ENCODE measurements at regions not wholly inside any gene's neighbourhood (a gene's known extent, or its start where the extent isn't known, plus 50 kb on each side); places are given as distances from the start of the nearest gene placed in this dataset.
A peak's percentile ranks its signal among the peaks of the same experiment; 100 is the strongest.
"Not testable (repeated sequence)": the region's sequence is repeated elsewhere in the genome, so short reads cannot be mapped to it uniquely, and the experiment has no call there.

GRCh38 chr2:53148221-53148620, 619.4 kb upstream of the CHAC2 start:
- DNase-seq (no peak), ATAC-seq (no peak)
- Histone ChIP-seq H3K27me3 (ENCODE audit: control insufficient read depth, insufficient read depth) (no peaks in the 10 kb centered on the region), H3K4me1 (ENCODE audit: control insufficient read depth, insufficient read depth, low read length) (no peaks in the 10 kb centered on the region), H3K27ac (ENCODE audit: low read length) (no peak overlapping the region), H3K9me3 (ENCODE audit: control insufficient read depth, low read length) (no peaks in the 10 kb centered on the region), H3K4me3 (ENCODE audit: low read length) (no peak overlapping the region)
- intact Hi-C loops (cut with DNase I), result no loop called here
- WGBS, result 33% methylated on average over 3 of the region's 3 CpGs

DNA sequence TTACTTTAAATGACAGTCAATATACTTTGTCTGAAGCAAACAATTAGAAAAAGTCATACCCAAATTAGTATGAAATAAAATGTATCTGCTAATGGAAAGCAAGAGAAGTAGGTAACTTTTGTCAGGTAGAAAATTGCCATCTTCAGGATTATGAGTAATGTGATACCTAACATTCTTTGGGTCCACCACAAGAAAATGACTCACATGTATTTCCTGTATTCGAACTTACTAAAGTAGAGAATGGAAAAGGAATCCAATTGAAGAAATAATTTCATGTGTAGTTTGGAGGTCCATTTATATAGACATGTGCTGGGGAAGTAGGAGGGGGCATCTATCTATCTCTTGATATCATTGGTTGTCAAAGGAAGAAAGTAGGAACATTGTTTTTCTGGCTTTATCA, 636.2 kb upstream of the CHAC2 start:
- Histone ChIP-seq H3K27me3 (ENCODE audit: control insufficient read depth, insufficient read depth) (no peaks in the 10 kb centered on the region), H3K4me3 (ENCODE audit: low read length) (no peak overlapping the region), H3K27ac (ENCODE audit: low read length) (no peak overlapping the region), H3K4me1 (ENCODE audit: control insufficient read depth, insufficient read depth, low read length) (no peaks in the 10 kb centered on the region), H3K9me3 (ENCODE audit: control insufficient read depth, low read length) (no peaks in the 10 kb centered on the region)
- intact Hi-C loops (cut with DNase I), result no loop called here
- WGBS, result 78% methylated on average over 1 of the region's 1 CpG
- DNase-seq (no peak), ATAC-seq (no peak)

DNA sequence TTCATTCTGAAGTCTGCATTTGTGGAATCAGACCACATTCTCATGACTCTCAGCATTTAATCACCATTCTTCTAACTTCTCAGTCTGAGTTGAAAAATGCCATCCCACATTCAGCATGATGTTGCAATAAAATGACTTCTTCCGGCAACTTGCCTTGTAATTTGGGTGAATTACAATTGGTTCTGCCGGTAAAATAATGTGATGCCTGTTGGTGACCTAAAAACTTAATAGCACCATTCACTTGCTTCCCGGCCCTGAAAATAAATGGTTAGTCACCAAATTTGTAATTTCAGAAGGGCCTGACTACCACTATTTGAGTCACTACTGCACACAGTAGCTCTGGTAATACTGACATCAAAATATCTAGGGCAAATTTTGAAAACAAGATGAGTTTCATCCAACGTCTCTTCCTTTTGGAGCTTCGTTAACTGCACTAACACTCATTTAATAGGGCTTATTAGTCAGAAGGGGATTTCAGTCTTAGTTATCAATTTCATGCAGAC, 637.1 kb upstream of the CHAC2 start:
- peak; percentile 33 to 76 for ATAC-seq
- Histone ChIP-seq H3K27me3 (ENCODE audit: control insufficient read depth, insufficient read depth) (no peaks in the 10 kb centered on the region), H3K4me1 (ENCODE audit: control insufficient read depth, insufficient read depth, low read length) (no peaks in the 10 kb centered on the region), H3K9me3 (ENCODE audit: control insufficient read depth, low read length) (no peaks in the 10 kb centered on the region), H3K4me3 (ENCODE audit: low read length) (no peak overlapping the region), H3K27ac (ENCODE audit: low read length) (no peak overlapping the region)
- 74% methylated on average over 5 of the region's 5 CpGs for WGBS
- intact Hi-C loops (cut with DNase I), result no loop called here
- DNase-seq, result no peak

DNA sequence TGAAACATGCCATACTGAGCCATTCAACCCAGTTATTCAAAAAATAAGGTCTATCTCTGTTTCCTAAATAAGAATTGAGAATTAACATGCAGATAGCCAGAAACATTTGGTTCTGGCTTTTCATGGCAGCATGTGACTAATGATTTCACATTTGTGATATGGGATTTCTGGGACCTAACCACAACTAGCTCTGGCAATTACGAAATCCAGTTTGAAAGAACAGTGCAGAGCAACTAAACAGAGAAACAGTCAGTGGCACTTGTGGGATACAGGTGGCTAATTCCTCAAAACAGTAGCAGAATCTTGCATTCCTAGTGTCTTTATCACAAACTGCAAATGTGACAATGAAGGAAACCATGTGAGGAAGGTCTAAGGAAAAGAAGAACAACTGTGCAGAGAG, 637.8 kb upstream of the CHAC2 start:
- DNase-seq (no peak), ATAC-seq (peak; percentile 70 to 74)
- Histone ChIP-seq H3K27ac (ENCODE audit: low read length) (no peak overlapping the region), H3K27me3 (ENCODE audit: control insufficient read depth, insufficient read depth) (no peaks in the 10 kb centered on the region), H3K9me3 (ENCODE audit: control insufficient read depth, low read length) (no peaks in the 10 kb centered on the region), H3K4me1 (ENCODE audit: control insufficient read depth, insufficient read depth, low read length) (no peaks in the 10 kb centered on the region), H3K4me3 (ENCODE audit: low read length) (no peak overlapping the region)
- intact Hi-C loops (cut with DNase I), result no loop called here
- WGBS, result 69% methylated on average over 1 of the region's 1 CpG

DNA sequence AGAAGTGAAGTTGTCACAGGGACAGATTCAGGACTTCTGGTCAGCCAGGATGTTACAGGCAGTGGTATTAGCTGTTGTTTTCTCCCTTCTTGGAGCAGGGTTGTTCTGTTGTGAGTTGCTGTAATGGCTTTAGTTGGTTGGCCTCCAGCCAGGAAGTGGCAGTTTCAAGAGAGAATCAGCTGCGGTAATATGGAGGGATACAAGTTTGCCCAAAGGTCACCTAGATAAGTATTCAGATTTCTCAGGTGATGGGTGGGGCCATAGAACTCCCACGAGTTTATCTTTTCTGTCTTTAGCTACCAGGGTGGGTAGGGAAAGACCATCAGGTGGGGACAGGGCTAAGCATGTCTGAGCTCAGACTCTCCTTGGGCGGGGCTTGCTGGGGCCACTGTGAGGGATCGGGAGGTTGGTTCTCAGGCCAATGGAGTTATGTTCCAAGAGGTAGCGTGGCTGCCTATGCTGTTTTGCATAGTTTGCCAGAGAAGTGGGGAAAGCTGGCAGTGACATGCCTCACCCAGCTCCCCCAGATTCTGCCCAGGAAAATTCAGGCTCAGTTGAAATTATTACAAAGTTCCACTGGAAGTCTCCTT, 640.4 kb upstream of the CHAC2 start:
- no peak for DNase-seq
- no peaks in the 10 kb centered on the region for H3K27me3 ChIP-seq (ENCODE audit: control insufficient read depth, insufficient read depth)
- H3K4me1 ChIP-seq (ENCODE audit: control insufficient read depth, insufficient read depth, low read length), result no peaks in the 10 kb centered on the region
- ATAC-seq, result no peak
- H3K4me3 ChIP-seq (ENCODE audit: low read length), result no peak overlapping the region
- WGBS, result 72% methylated on average over 5 of the region's 5 CpGs
- no peak overlapping the region for H3K27ac ChIP-seq (ENCODE audit: low read length)
- H3K9me3 ChIP-seq (ENCODE audit: control insufficient read depth, low read length), result no peaks in the 10 kb centered on the region
- intact Hi-C loops (cut with DNase I), result no loop called here

DNA sequence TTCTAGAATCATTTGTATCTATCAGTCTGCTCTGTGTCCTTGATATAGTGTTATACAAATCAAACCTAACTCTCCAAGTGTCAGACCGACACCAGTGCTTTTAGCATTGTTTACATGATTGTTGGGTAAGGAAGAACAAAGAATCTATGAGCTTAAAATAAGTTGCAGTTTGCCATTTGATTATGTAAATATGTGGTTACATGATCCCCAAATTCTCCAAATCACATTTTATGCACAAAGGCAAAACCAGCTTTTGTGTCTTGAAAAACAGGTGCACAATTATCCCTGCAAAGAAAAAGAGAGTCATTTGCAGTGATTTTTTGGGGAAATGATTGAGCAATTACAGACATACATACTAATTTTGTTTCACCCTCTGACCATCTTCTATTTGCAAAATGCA, 652.6 kb upstream of the CHAC2 start:
- Histone ChIP-seq H3K4me3 (ENCODE audit: low read length) (no peak overlapping the region), H3K9me3 (ENCODE audit: control insufficient read depth, low read length) (no peaks in the 10 kb centered on the region), H3K27ac (ENCODE audit: low read length) (no peak overlapping the region), H3K4me1 (ENCODE audit: control insufficient read depth, insufficient read depth, low read length) (no peaks in the 10 kb centered on the region), H3K27me3 (ENCODE audit: control insufficient read depth, insufficient read depth) (no peaks in the 10 kb centered on the region)
- intact Hi-C loops (cut with DNase I), result no loop called here
- DNase-seq (no peak), ATAC-seq (no peak)
- WGBS, result 73% methylated on average over 1 of the region's 1 CpG

GRCh38 chr2:53114582-53114981, 653.0 kb upstream of the CHAC2 start:
- no peak overlapping the region for H3K27ac ChIP-seq (ENCODE audit: low read length)
- H3K9me3 ChIP-seq (ENCODE audit: control insufficient read depth, low read length), result no peaks in the 10 kb centered on the region
- H3K4me3 ChIP-seq (ENCODE audit: low read length), result no peak overlapping the region
- ATAC-seq, result no peak
- WGBS, result 84% methylated on average over 2 of the region's 2 CpGs
- no peak for DNase-seq
- H3K27me3 ChIP-seq (ENCODE audit: control insufficient read depth, insufficient read depth), result no peaks in the 10 kb centered on the region
- no peaks in the 10 kb centered on the region for H3K4me1 ChIP-seq (ENCODE audit: control insufficient read depth, insufficient read depth, low read length)
- intact Hi-C loops (cut with DNase I), result no loop called here

- H3K4me3 ChIP-seq (ENCODE audit: low read length); H3K27ac ChIP-seq (ENCODE audit: low read length); H3K27me3 ChIP-seq (ENCODE audit: control insufficient read depth, insufficient read depth); H3K4me1 ChIP-seq (ENCODE audit: control insufficient read depth, insufficient read depth, low read length); DNase-seq; H3K9me3 ChIP-seq (ENCODE audit: control insufficient read depth, low read length); intact Hi-C loops (cut with DNase I); ATAC-seq: not testable (repeated sequence)
- WGBS, result 71% methylated on average over 9 of the region's 9 CpGs
These were observed 655.2 kb upstream of the CHAC2 start for GRCh38 chr2:53112408-53112807.

DNA sequence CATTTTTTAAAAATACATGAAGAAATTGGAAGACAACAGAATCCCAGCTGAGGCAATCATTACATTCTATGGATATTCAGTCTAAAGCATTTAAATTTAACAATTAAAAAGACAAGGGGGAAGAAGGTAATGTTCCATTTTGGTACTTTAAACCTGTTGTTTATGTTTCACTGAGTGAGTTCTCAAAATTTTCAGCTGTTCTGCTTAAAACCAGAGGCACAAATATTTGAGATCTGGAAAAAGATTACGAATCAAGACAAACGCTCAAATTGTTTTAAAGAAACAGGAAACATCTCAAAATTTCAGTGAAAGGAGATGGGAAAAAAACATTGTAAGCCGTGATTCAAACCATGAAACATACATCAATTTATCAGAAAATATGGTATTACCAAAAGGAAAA, 656.2 kb upstream of the CHAC2 start:
- no peak for ATAC-seq
- H3K27ac ChIP-seq (ENCODE audit: low read length), result no peak overlapping the region
- H3K9me3 ChIP-seq (ENCODE audit: control insufficient read depth, low read length), result no peaks in the 10 kb centered on the region
- no peaks in the 10 kb centered on the region for H3K27me3 ChIP-seq (ENCODE audit: control insufficient read depth, insufficient read depth)
- no peak for DNase-seq
- WGBS, result 61% methylated on average over 3 of the region's 3 CpGs
- H3K4me1 ChIP-seq (ENCODE audit: control insufficient read depth, insufficient read depth, low read length), result no peaks in the 10 kb centered on the region
- no peak overlapping the region for H3K4me3 ChIP-seq (ENCODE audit: low read length)
- intact Hi-C loops (cut with DNase I), result no loop called here

DNA sequence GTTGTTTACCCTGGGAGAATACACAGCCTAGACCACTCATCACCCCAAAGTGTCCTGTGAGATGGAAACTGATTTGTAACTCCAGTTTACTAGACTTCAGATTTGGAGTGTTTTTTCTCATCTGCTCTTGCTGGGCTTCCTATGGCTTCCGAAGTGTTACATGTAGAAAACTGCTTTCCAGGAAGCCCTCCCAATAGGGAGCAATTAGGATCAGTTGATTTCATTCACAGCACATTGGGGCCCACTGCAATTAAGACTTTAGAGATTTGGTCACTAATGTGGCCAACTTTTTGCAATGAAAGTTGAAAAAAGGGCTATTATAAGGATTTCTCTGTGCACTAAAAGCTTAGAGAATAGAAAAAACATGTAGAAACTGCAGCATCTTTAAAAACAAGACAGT, 656.6 kb upstream of the CHAC2 start:
- intact Hi-C loops (cut with DNase I), result no loop called here

GRCh38 chr2:53108246-53108645, 659.4 kb upstream of the CHAC2 start:
- 84% methylated on average over 2 of the region's 2 CpGs for WGBS
- H3K9me3 ChIP-seq (ENCODE audit: control insufficient read depth, low read length), result no peaks in the 10 kb centered on the region
- intact Hi-C loops (cut with DNase I), result no loop called here
- ATAC-seq, result no peak
- no peaks in the 10 kb centered on the region for H3K27me3 ChIP-seq (ENCODE audit: control insufficient read depth, insufficient read depth)
- H3K4me1 ChIP-seq (ENCODE audit: control insufficient read depth, insufficient read depth, low read length), result no peaks in the 10 kb centered on the region
- no peak overlapping the region for H3K27ac ChIP-seq (ENCODE audit: low read length)
- no peak overlapping the region for H3K4me3 ChIP-seq (ENCODE audit: low read length)
- no peak for DNase-seq

More for the DNA sequence above, 656.6 kb upstream of the CHAC2 start:
- WGBS, result 51% methylated on average over 1 of the region's 1 CpG
- no peaks in the 10 kb centered on the region for H3K9me3 ChIP-seq (ENCODE audit: control insufficient read depth, low read length)
- H3K27ac ChIP-seq (ENCODE audit: low read length), result no peak overlapping the region
- DNase-seq (no peak), ATAC-seq (no peak)
- no peak overlapping the region for H3K4me3 ChIP-seq (ENCODE audit: low read length)
- H3K4me1 ChIP-seq (ENCODE audit: control insufficient read depth, insufficient read depth, low read length), result no peaks in the 10 kb centered on the region
- H3K27me3 ChIP-seq (ENCODE audit: control insufficient read depth, insufficient read depth), result no peaks in the 10 kb centered on the region

DNA sequence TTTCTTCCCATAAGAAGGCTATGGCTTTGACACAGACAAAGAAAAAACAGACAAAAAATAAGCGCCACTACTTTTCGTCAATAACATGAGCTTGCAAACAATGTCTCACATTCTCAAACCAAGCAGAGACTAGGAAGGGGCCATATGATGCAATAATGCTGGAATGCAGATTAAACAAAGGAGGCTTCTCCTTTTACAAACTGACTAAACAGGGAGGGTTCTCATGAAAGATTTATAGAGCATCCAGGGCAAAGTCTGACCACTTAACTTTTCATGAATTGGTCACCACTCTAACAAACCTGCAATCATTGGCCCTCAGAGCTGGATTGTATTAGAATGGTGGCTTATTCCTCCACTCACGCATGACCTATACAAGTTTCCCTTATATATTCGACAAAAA, 663.3 kb upstream of the CHAC2 start:
- no peak for ATAC-seq
- no peaks in the 10 kb centered on the region for H3K9me3 ChIP-seq (ENCODE audit: control insufficient read depth, low read length)
- intact Hi-C loops (cut with DNase I), result no loop called here
- H3K27ac ChIP-seq (ENCODE audit: low read length), result no peak overlapping the region
- H3K4me3 ChIP-seq (ENCODE audit: low read length), result no peak overlapping the region
- no peaks in the 10 kb centered on the region for H3K4me1 ChIP-seq (ENCODE audit: control insufficient read depth, insufficient read depth, low read length)
- no peaks in the 10 kb centered on the region for H3K27me3 ChIP-seq (ENCODE audit: control insufficient read depth, insufficient read depth)
- no peak for DNase-seq
- WGBS, result 72% methylated on average over 4 of the region's 4 CpGs
